IMR-90 (cell line): ENCODE measurements at regions not wholly inside any gene's neighbourhood (a gene's known extent, or its start where the extent isn't known, plus 50 kb on each side); places are given as distances from the start of the nearest gene placed in this dataset.

Experiments used
- ATAC-seq: fragments of 200-7000 bp; cut with Tn5 transposase; 2 replicates; pipeline ENCODE4 v1.9.1; 2020; ENCODE audit warnings: low read depth, mild to moderate bottlenecking, moderate library complexity
- BruUV-seq: library from RNA; stranded (reverse); fragments of 400-500 nt; replicated peaks from 2 replicates; lab custom pipeline; 2021; lab: Mats Ljungman, UMichigan
- CTCF ChIA-PET: fragments of 300-600 bp; formaldehyde crosslinking; extraction: SDS; loops from one replicate; lab custom pipeline; 2021; ENCODE audit warnings: antibody characterized with exemption; lab: Yijun Ruan, JAX
- POLR2A ChIA-PET: fragments of 300-600 bp; sonication (Branson Sonifier 250); formaldehyde crosslinking; loops from one replicate; lab custom pipeline; 2022; ENCODE audit warnings: antibody characterized with exemption; ENCODE audit not compliant: unreplicated experiment; lab: Charles Lee
- DNase-seq: peaks from one replicate; pipeline ENCODE4 v3.0.0; 2013
- H2AFZ ChIP-seq: replicated peaks from 2 replicates; pipeline ENCODE3; 2013; ENCODE audit warnings: low read length, mild to moderate bottlenecking; ENCODE audit not compliant: poor library complexity
- H2AK5ac ChIP-seq: 2 replicates; pipeline ENCODE4 v1.6.1; 2013; ENCODE audit warnings: low read depth, low read length, inconsistent platforms
- H2AK9ac ChIP-seq: replicated peaks from 2 replicates; pipeline ENCODE3; 2013; ENCODE audit warnings: mild to moderate bottlenecking, low read depth, low read length, moderate library complexity; ENCODE audit not compliant: poor library complexity
- H2BK120ac ChIP-seq: 2 replicates; pipeline ENCODE4 v1.6.1; 2013; ENCODE audit warnings: low read depth, low read length, inconsistent platforms
- H2BK15ac ChIP-seq: 3 replicates; pipeline ENCODE4 v1.6.1; 2013; ENCODE audit warnings: low read depth, low read length, inconsistent platforms
- H2BK20ac ChIP-seq: 2 replicates; pipeline ENCODE4 v1.6.1; 2013; ENCODE audit warnings: low read depth, mild to moderate bottlenecking, inconsistent platforms, low read length, moderate library complexity
- H2BK5ac ChIP-seq: 2 replicates; pipeline ENCODE4 v1.6.1; 2013; ENCODE audit warnings: mild to moderate bottlenecking, low read depth, low read length, inconsistent platforms; ENCODE audit not compliant: poor library complexity, severe bottlenecking
- H3K14ac ChIP-seq: replicated peaks from 2 replicates; pipeline ENCODE4 v1.6.1; 2013; ENCODE audit warnings: low read depth, low read length, inconsistent platforms
- H3K18ac ChIP-seq: 2 replicates; pipeline ENCODE4 v1.6.1; 2013; ENCODE audit warnings: low read depth, low read length, control low read depth
- H3K23ac ChIP-seq: 2 replicates; pipeline ENCODE4 v1.6.1; 2013; ENCODE audit warnings: low read depth, low read length, inconsistent platforms
- H3K27ac ChIP-seq: 2 replicates; pipeline ENCODE4 v1.5.1; 2013; ENCODE audit warnings: mild to moderate bottlenecking, control low read depth, low read length; ENCODE audit not compliant: insufficient read depth
- H3K27me3 ChIP-seq: 2 replicates; pipeline ENCODE4 v1.6.1; 2013; ENCODE audit warnings: low read length; ENCODE audit not compliant: control insufficient read depth, insufficient read depth
- H3K36me3 ChIP-seq: 2 replicates; pipeline ENCODE4 v1.6.1; 2013; ENCODE audit warnings: low read length, mixed read lengths; ENCODE audit not compliant: control insufficient read depth, insufficient read depth
- H3K4ac ChIP-seq: 2 replicates; pipeline ENCODE4 v1.6.1; 2013; ENCODE audit warnings: low read depth, low read length, inconsistent platforms
- H3K4me1 ChIP-seq: 2 replicates; pipeline ENCODE4 v1.6.1; 2013; ENCODE audit warnings: low read length, mixed read lengths; ENCODE audit not compliant: control insufficient read depth, insufficient read depth
- H3K4me2 ChIP-seq: 2 replicates; pipeline ENCODE4 v1.6.1; 2013; ENCODE audit warnings: low read depth, mild to moderate bottlenecking, control low read depth, low read length, moderate library complexity
- H3K4me3 ChIP-seq: 2 replicates; pipeline ENCODE4 v1.5.1; 2013; ENCODE audit warnings: low read depth, mild to moderate bottlenecking, control low read depth, low read length, moderate library complexity; ENCODE audit not compliant: insufficient read depth
- H3K56ac ChIP-seq: 2 replicates; pipeline ENCODE4 v1.6.1; 2013; ENCODE audit warnings: low read length, inconsistent platforms; ENCODE audit not compliant: insufficient read depth; ENCODE audit errors: extremely low read depth
- H3K79me1 ChIP-seq, 2 experiments: 2 replicates each; pipeline ENCODE4 v1.6.1; 2013; ENCODE audit warnings: low read length in 2 of 2, inconsistent platforms in 1 of 2, low read depth in 1 of 2
- H3K9ac ChIP-seq: 2 replicates; pipeline ENCODE4 v1.6.1; 2013; ENCODE audit warnings: low read depth, low read length, control low read depth
- H3K9me1 ChIP-seq: 2 replicates; pipeline ENCODE4 v1.6.1; 2013; ENCODE audit warnings: low read length, inconsistent platforms; ENCODE audit not compliant: insufficient read depth
- H3K9me3 ChIP-seq: 2 replicates; pipeline ENCODE4 v1.6.1; 2013; ENCODE audit warnings: low read length; ENCODE audit not compliant: control insufficient read depth, insufficient read depth
- H4K20me1 ChIP-seq: 2 replicates; pipeline ENCODE4 v1.6.1; 2013; ENCODE audit warnings: low read length, inconsistent platforms; ENCODE audit not compliant: insufficient read depth
- H4K5ac ChIP-seq: 2 replicates; pipeline ENCODE4 v1.6.1; 2013; ENCODE audit warnings: mild to moderate bottlenecking, low read depth, low read length, control low read depth
- H4K8ac ChIP-seq, 2 experiments: 2 replicates each; pipeline ENCODE4 v1.6.1; 2013; ENCODE audit warnings: low read depth in 2 of 2, low read length in 2 of 2, control low read depth in 1 of 2, inconsistent platforms in 1 of 2
- H4K91ac ChIP-seq: 2 replicates; pipeline ENCODE4 v1.6.1; 2013; ENCODE audit warnings: low read depth, low read length, inconsistent platforms; ENCODE audit not compliant: insufficient read depth
- CHD1 ChIP-seq: IDR thresholded peaks from 2 replicates; pipeline ENCODE4 v1.6.1; 2012; ENCODE audit warnings: low read depth, low read length, improper control_type of control experiment
- MAFK ChIP-seq: IDR thresholded peaks from 2 replicates; pipeline ENCODE4 v1.6.1; 2012; ENCODE audit warnings: low read depth, low read length, improper control_type of control experiment
- MAZ ChIP-seq: IDR thresholded peaks from 2 replicates; pipeline ENCODE4 v1.6.1; 2012; ENCODE audit warnings: low read depth, mild to moderate bottlenecking, low read length, improper control_type of control experiment, moderate library complexity, borderline replicate concordance
- NFE2L2 ChIP-seq: fragments of 150-350 bp; IDR thresholded peaks from 2 replicates; pipeline ENCODE4 v1.6.1; 2016; ENCODE audit warnings: low read depth, mild to moderate bottlenecking, low read length
- RAD21 ChIP-seq: IDR thresholded peaks from 2 replicates; pipeline ENCODE4 v1.6.1; 2012; ENCODE audit warnings: low read length, improper control_type of control experiment
- WGBS, 2 experiments: methylation state at CpG; one replicate each; pipeline versions ENCODE4 v1.1.5 to v1.1.7; 2013; ENCODE audit warnings: missing lambda C conversion rate in 2 of 2; ENCODE audit not compliant: insufficient read length in 1 of 2; ENCODE audit errors: extremely low coverage in 2 of 2; 5-methylcytosine and 5-hydroxymethylcytosine counted together
- dilution Hi-C: fragments of 300-500 bp; cut with HindIII; formaldehyde crosslinking; loops from one replicate; pipeline ENCODE4 v1.14.3; 2018; ENCODE audit warnings: low sequenced_read_pairs; ENCODE audit not compliant: unreplicated experiment
- in situ Hi-C: fragments of 300-500 bp; cut with MboI; formaldehyde crosslinking; loops from 3 replicates; pipeline ENCODE4 v1.14.3; 2019; ENCODE audit warnings: low sequenced_read_pairs, inconsistent platforms, mixed read lengths
- intact Hi-C: fragments of 100-400 bp; cut with micrococcal nuclease; formaldehyde crosslinking; loops from 2 replicates; pipeline ENCODE4 v1.10.0; 2022

DNA sequence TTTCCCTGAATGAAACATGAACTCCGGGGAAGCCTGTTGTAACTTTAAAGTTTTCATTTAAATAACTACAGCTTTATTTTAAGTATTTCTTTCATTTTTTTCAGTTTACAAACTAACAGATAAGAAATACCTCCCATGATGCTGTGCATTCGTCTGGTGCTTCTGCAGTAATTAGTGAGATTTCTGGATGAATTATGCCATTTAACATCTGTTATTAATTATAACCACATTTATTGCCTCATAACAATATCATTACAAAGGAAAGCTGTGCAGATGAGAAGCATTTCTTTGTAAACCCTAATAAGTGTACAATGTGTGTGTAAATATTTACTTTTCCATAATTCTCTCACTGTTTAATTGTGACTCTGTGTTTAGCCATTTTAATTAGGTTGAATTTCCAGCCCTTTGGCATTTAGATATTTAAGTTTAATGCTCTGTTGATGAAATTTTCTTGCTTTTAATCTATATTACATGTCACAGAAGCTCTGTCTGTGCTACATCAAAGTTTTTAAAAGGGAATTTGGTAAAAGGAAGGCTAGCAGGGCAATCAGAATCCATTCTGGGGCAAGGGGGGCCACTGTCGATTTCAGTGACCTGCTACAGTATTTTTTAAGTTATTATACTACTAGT is 418.0 kb downstream of the SPATA31D1 start:
- Histone ChIP-seq H3K36me3 (no peaks in the 10 kb centered on the region), H3K9me1 (no peaks in the 10 kb centered on the region), H3K9me3 (no peaks in the 10 kb centered on the region), H3K4ac (no peak overlapping the region), H3K79me1 (no peaks in the 10 kb centered on the region), H2BK15ac (no peak overlapping the region), H2AK5ac (no peak overlapping the region), H3K27me3 (no peaks in the 10 kb centered on the region), H3K14ac (no peak overlapping the region), H3K4me1 (peaks cover 2% of the 10 kb centered on the region), H3K9ac (no peak overlapping the region), H4K5ac (no peak overlapping the region), H3K23ac (no peak overlapping the region), H2BK5ac (no peak overlapping the region), H3K4me3 (no peak overlapping the region), H3K27ac (no peak overlapping the region), H2AK9ac (no peak overlapping the region), H4K20me1 (no peaks in the 10 kb centered on the region), H3K18ac (no peak overlapping the region), H2BK20ac (no peak overlapping the region), H3K4me2 (no peak overlapping the region), H4K8ac (no peak overlapping the region), H2BK120ac (no peak overlapping the region), H2AFZ (no peak overlapping the region), H4K91ac (no peak overlapping the region), H3K56ac (no peak overlapping the region)
- intact Hi-C loops: no loop called here
- in situ Hi-C loops: no loop called here
- CTCF ChIA-PET: interaction anchor here (0.6 kb wide), 1 partner anchor 90 kb away, joined by 3 read pairs; no protein-coding TSS in a partner anchor
- dilution Hi-C loops: no loop called here
- DNase-seq (no peak), ATAC-seq (no peak)
- TF ChIP-seq NFE2L2 (no peak), MAFK (no peak), RAD21 (no peak), CHD1 (no peak), MAZ (no peak)
- BruUV-seq: no TSS peak
- POLR2A ChIA-PET: no interaction called here
- no CpG with 5 or more reads among the region's 3 CpGs for WGBS, 2 experiments
